C1 segment of cervical spinal cord (tissue), 14 donors: ENCODE measurements at regions not wholly inside any gene's neighbourhood (a gene's known extent, or its start where the extent isn't known, plus 50 kb on each side); places are given as distances from the start of the nearest gene placed in this dataset.

ENCODE experiments used
- DNase-seq, 14 donors: peaks; one replicate each; lab custom pipeline; 2025; lab: John Stamatoyannopoulos, UW

DNA sequence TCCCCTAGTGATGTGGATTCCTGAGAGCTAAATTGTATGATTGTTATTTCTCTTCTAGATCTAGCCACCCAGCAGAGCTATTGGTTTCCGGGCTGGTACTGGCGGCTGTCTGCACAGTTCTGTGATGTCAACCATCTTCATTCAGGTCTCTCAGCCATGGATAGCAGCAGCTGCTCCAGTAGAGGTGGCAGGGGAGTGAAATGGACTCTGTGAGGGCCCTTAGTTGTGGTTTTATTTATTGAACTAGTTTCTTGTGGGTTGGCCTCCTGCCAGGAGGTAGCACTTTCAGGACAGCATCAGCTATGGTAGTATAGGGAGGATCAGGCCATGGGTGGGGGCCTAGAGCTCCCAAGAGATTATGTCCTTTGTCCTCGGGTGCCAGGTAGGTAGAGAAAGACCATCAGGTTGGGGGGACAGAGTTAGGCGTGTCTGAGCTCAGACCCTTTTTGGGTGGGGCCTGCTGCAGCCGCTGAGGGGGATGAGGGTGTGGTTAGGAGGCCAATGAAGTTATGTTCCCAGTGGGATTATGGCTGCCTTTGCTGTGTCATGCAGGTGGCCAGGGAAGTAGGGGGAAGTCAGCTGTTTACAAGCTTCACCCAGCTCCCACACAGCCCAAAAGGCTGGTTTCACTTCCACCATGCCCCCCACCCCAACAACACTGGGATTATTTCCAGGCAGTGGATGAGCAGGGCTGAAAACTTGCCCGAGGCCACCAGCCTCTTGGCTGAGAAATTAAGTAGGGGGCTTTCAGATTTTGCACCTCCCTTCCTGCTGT is 55.1 kb upstream of the RGS4 start:
- no peak for DNase-seq

DNA sequence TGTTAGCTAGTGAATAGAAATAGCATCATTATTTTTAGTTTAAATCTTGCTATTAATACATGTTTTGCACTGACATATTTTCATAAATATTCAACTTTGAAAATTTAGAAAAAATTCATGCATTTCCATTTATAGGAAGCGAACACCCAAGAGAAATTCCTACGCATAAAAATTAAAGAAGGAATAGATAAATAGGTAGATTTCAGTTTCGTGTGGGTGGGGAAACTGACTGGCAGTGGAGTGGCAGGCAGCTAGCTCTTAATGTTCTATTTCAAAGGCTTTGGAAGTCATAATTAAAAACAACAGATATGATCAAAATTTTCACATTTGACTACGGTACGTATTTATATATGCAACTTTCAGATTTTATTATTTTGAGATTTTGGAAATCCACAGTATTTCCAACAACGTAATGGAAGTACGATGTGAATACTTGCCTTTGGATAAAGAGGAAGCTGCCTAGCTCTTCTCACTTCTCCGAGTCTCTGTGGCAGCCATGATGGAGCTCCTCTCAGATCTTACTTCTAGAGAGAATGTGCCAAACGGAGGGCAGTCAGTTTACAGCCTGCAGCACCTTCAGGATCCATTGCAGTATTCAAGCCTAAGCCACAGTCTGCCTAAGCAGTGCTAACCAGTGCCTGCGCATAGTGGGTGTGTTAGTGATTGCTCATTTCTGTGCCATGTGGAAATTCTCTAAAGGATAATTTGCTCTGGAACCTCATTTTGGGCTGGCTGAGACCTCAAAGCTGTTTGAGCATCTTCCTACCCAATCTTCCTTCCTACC is 62.9 kb upstream of the RGS4 start:
- DNase-seq: no peak

DNA sequence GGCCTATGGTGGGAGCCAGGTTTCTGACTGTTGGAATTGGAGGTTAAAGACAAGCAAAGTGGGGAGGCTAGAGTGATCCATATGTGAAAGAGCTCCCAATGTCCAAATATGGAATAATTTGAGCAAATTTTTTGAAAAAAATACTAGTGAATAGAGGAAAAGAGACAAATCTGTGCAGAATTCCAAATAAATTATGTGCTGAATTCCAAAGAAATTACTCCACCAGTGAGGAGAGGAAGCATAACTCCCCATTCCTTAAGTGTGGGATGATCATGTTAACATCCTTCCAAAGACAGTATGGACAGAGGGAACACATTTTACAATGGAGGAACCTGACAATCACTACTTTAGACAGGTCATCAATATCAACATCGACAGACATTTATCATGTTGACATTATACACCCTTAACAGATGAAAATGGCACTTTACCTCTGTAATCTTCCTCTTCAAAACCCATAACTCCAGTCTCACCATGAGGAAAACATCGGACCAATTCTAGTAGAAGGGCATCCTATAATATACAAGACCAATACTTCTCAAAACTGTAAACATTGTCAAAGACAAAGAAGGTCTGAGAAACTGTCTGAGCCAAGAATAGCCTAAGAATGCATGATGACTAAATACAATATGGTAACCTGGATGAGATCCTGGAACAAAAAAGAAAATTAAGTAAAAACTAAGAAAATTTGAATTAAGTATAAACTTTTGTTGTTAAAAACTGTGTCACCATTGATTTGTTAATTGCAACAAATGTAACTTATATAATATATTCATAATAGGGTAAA is 71.5 kb upstream of the RGS4 start:
- no peak for DNase-seq

DNA sequence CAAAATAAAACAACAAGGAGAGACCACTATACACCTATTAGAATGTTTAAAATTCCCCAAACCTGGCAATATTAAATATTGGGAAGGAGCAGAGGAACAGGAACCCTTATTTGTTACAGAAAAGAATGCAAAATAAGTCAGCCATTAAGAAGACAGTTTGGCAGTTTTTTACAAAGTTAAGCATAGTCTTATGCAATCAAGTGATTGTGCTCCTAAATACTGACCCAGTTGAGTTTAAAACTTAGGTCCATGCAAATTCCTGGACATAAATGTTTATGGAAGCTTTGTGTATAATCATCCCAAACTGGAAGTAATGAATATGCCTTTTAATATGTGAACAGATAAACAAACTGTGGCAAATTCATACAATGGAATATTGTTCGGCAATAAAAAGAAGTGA is 72.9 kb upstream of the RGS4 start:
- no peak for DNase-seq

DNA sequence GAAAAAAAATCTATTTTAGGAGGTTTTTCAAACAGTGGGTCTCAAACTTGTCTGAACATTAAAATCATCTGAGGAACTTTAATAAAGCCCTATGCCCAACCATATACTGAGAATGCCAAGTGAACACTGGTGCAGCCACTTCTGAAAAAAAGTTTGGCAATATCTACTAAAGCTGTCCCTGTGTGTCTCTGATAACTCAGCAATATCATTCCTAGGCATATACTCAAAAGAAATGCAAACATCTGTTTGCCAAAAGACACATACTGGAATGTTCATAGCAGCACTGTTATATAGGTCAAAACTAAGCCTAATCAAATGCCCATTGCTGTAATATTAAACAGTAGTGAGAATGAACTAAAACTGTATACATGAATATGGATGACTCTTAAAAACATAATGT is 74.2 kb upstream of the RGS4 start:
- DNase-seq: no peak

DNA sequence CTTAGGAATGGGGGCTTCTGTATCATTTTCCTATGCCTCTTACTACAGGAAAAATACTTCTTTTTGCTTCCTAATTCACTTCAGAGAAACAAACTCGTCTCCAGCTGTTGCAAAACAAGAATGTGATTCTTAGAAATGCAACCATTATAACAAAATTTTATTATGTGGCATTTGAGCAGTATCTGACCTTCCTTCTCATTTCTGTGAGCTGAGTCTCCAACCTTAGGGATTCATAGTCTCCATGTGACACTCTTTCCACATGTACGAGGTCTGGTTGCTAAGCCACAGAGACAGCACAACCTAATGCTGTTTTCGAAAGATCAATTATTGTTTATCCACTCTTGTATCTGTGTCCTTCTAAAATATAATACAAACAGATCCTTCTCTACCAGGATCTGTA is 75.3 kb upstream of the RGS4 start:
- no peak for DNase-seq

DNA sequence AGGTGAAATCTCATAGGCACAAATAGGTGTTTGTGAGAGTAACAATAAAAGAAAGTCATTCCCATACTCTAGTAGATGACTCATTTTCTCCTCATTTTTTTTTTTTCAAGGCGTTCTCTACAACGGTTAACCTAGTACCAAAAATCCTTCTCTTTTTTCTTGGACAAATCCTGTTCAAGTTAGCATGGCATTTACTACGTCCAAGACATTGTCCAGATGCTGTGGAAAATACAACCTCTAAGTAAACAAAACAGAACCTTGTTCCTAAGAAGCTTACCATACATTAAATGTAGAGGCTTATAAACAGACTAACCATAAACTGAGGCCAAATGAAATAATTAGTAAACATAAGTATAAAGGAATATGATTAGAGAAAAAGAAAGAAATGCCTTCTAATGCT is 76.2 kb upstream of the RGS4 start:
- no peak for DNase-seq

DNA sequence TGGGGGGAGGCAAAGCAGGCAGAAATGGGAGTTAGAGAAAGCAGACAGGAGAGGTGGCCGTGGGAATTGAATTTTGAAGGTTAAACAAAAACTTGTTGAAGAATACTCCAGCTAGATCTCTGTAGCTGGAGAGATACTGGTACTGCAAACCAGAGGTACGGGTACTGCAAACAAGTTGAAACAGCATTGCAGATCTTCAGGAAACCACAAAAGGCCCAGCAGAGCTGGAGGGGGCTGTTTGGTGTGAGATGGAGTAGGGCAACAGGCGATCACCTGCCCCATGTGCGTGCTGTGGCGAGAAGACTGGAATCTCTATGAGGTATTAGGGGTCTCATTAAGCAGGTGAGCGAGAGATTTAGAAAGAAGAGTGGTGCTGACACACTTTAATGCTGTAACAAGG is 77.7 kb upstream of the RGS4 start:
- no peak for DNase-seq

DNA sequence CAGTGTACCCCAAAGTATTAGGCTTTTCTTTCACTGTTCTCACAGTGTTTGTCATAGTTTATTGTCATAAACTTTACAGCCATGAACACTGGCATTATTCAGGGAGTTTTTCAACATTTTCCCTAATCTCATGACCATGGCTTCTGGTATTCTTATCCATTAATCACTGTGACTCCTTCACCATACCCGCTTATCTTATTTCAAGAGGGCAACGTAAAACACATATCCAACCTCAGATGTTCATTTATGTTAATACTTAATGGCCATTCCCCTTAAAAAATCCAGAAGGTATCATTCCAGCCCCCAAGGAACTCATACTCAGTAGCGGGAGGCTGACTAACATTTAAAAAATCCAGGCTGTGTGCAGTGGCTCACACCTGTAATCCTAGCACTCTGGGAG is 78.5 kb upstream of the RGS4 start:
- DNase-seq: no peak

DNA sequence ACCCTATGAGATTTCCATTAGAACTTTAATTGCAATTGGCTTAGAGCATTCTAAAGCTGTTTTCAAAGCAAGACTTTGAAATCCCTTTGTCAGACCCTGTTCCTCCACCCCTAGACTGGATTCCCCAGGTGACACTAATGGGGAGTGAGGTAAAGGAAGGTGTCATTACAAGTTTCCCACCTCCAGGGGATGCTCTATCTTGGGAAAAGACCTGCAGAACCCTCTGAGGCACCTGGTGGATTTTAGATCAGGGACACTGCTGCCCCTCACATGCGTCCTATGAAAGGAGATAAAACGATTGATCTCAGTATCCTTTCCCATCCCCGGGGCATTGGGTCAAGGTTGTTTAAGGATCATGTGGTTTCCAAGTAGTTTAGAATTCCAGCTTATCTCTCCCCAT is 80.3 kb upstream of the RGS4 start:
- no peak for DNase-seq

DNA sequence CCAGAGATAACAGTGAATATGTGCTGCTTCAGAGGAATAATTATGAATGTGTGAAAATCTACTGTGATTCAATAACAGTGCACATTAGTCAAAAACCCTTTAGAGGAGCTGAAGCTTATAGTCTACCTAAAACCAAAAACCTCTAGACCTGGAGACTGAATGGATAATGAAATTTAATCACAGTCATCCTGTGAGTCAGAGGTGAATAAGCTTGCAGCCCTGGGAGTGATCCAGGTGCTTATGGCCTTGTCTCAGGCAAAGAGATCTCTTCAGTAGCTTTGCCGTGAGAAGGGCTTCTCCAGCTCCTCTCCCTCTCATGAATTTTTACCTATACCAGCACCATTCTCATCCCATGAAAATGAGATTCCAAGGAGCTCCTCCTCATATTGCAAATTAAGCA is 81.3 kb upstream of the RGS4 start:
- DNase-seq: no peak

DNA sequence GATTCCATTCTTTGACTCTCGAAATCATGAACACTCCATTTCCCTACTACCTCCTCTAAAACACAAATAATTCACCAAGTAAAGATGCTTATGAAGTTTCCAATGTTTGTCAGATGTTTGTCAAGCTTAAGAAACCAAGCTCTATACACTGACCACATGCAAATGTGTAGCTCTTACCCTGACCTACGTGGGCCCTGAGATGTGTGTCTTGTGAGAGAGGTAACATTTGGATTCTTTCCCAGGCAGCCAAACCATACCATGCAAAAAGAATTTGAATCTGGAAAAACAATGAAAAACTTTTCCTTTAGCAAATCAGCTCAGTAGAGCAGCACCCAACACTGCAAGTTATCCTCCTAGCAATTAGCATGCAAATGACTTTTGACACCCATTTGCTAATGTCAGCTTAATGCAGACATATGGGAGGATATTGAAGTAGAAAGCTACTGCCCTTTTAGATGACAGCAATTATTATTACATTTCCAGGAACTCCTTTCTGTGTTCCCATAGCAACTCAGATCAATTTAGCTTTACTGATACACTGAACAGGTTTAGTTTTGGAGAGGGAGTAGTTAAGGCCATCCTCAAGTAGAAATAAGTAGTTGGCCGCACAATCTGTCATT is 83.2 kb upstream of the RGS4 start:
- DNase-seq: no peak

DNA sequence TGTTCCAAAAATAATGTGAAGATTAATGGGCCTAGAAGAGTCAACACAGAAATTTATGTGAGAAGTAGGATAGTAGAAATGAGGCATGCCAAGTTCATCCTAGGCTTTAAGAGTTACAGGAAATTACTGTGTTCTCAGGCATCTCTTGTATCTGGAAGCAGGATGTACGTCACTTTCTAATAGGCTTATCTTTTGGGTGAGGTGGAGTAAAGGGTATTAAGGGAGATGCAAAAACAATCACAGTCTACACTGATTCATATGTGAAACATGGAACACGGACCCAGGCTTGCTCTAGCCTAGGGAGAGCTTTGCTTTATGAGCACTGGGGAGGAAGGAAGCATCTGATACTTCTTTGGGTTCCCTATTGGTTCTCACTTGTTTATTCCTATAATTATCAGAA is 84.5 kb upstream of the RGS4 start:
- DNase-seq: no peak

DNA sequence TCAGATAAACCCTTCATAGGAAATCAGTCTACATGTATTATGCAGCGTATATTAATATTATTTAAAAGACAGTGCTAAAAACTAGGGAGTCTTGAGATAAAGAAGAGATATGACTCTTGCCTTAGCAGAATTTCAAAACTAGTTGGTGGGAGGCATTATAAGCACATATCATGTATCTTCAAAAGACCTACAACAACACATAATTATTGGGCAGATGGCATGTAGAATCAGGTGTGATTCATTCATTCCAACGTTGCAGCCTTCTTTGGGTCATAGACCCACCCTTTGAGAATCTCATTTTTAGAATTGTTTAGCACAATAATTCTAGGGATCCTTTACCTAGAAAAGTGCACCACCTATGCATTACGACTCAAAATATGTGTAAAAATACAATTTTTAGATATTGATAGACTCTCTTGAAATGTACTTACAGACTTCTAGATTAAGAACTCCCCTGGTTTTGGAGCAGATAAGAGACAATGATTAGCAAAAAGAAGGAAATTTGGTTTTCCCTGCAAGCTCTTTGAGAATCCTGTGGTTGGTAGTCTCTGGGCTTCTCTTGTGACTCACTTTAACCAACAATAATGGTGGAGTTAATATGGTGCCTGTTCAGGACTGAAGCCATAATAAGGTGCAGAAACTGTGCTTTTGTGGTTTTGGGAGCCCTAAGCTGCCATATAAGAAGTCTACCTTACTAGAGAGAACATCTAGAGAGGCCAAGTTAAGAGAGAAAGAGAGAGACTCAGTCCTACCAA is 85.3 kb upstream of the RGS4 start:
- no peak for DNase-seq

DNA sequence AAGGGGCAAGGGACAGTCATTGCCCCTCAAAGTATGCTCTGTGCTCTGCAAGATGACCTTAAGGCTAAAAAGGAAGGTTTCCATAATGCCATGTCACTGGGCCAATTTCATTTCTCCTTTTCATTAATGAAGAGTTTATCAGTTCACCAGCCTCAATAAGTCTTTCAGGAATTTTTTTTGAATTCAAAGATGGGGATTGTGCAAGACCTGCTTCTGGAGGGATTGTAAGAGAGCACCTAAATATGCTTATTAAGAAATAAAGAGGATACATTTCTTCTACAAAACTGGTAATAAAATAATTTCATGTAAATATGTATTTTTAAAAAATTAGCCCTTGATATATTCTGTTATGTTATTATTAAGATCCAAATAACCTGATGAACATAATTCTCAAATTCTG is 86.8 kb upstream of the RGS4 start:
- no peak for DNase-seq

DNA sequence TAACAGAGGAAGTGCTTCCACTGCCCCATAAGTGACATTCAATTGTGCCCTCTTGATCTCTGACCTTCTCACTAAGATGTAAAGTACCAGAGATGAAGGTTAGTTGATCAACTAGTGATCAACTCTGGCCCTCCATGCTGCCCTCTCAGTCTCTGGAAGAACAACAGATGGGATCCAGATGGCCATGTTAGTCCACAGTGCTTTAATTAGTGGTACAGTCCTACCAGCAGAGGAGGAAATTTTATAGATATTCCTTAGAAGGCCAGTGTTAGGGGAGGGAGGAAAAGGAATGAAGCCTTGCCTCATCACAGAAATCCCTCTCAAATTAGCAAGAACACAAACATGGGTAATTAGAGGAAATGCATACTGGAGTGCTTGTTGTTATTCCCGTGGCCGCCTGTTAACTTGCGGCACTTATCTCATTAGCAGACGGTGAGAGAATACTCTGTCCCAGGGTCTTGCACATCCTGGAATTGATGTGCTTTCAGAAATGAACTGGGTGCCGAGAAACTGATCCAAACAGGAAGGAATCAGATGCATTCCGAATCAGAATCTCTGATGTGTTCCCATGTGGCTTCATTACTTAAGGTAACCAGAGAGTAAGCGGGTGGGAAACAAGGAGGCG is 91.1 kb upstream of the RGS4 start:
- no peak for DNase-seq

DNA sequence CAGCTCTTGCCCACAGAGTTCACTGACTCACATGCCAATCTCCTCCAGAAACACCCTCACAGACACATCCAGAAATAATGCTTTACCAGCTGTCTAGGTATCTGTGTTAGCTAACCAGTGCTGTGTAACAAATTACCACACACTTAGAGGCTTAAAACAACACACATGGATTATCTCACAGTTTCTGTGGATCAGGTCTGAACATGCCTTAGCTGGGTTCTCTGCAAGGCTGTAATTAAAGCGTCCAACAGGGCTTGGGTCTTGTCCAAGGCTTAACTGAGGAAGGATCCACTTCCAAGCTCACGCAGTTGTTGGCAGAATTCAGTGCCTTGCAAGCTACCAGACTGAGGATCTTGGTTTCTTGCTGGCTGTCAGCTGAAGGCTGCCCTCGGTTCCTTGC is 92.5 kb upstream of the RGS4 start:
- DNase-seq: no peak

DNA sequence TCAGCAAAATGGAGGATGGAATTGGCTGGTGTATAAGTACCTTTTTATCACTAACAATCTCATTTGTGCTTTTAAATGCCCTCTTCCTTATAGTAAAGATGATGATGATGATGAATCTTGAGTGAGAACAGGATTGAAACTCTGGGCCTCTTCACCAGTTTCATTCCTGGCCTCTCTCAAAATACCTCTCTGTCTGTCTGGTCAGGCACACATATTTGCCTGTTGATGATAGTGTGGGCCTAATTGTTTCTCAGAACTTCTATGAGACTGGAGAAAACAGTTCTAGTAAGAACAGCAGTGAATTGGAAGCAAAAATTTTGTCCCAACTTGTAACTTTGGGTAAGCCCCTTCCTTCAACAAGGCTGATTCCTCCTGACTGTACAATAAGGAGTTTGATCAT is 94.4 kb upstream of the RGS4 start:
- DNase-seq: no peak

DNA sequence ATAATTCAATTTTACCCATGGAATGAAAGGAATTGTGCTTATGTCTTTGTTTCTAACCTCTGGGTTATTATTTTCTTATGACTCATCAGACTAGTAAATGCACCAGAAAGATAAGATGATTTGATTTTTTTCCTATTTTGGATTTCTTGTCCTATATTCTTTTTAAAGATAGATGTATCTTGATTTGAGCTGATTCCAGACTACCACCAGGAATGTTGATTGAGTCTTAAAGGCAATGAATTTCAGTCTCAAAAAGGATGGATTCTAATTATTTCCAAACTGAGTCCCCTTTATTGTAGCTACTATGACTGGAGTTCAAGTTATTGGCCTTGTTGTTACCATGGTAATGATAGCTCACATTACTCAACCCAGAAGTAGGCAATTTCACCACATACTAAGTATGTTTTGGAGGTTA is 95.8 kb upstream of the RGS4 start:
- DNase-seq: no peak

DNA sequence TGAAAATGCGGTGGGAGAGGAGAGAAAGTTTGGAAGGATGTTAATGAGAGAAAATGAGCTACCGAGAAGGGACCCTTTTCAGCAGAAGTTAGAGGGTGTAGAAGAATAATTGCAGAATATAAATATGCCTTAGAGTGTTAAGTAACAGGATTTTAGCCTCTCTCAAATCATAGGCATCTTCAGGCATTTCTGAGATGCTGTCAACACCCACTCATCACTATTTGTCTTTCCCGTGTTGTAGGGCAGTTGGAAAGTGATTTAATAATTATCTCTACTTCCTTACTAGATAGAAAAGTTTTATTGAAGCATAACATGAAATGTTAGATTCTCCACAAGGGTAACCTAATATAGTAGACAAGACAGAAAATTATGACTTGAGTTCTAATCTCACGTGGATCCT is 96.4 kb upstream of the RGS4 start:
- DNase-seq: no peak

DNA sequence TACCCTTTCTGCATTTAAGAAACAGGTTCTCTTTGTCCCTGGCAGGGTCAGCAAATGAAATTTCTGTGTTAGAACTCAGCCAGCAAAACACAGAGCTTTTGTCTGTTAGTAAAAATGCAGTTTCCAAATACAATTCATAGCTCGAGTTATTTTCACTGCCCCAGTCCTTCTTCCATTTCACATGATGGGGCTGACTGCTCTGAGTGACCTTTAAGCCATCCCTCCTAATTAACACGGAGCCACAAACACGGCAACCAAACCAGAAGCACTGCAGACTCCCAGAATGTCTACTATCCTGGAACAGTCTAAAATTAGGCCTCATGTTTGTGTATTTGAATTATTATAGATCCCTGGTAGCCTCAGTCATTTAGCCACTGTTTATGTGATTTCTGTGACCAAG is 99.1 kb upstream of the RGS4 start:
- DNase-seq: no peak
